DND-41 (cell line): ENCODE measurements at regions not wholly inside any gene's neighbourhood (a gene's known extent, or its start where the extent isn't known, plus 50 kb on each side); places are given as distances from the start of the nearest gene placed in this dataset.

Source experiments
- ATAC-seq: fragments of 200-7000 bp; cut with Tn5 transposase; 3 replicates; pipeline ENCODE4 v1.9.1; 2021; ENCODE audit warnings: low read depth; ENCODE audit not compliant: insufficient read depth
- DNase-seq: peaks from one replicate; pipeline ENCODE4 v3.0.0-alpha.2; 2020
- H2AFZ ChIP-seq: 2 replicates; pipeline ENCODE4 v1.6.0; 2012; ENCODE audit warnings: low read depth, low read length
- H3K27ac ChIP-seq: 2 replicates; pipeline ENCODE4 v1.5.1; 2012; ENCODE audit warnings: low read length, inconsistent platforms
- H3K27me3 ChIP-seq: fragments of 200-600 bp; sonication (generic); 2 replicates; pipeline ENCODE4 v1.6.0; 2012; ENCODE audit warnings: low read length, mild to moderate bottlenecking, inconsistent platforms; ENCODE audit not compliant: insufficient read depth, poor library complexity
- H3K36me3 ChIP-seq: 2 replicates; pipeline ENCODE4 v1.5.1; 2012; ENCODE audit warnings: low read length, inconsistent platforms; ENCODE audit not compliant: insufficient read depth
- H3K4me1 ChIP-seq: 2 replicates; pipeline ENCODE4 v1.5.1; 2012; ENCODE audit warnings: mild to moderate bottlenecking, low read length; ENCODE audit not compliant: insufficient read depth
- H3K4me2 ChIP-seq: 2 replicates; pipeline ENCODE4 v1.6.0; 2012; ENCODE audit warnings: mild to moderate bottlenecking, moderate library complexity, low read length, inconsistent platforms; ENCODE audit not compliant: insufficient read depth
- H3K4me3 ChIP-seq, 2 experiments: fragments of 200-600 bp in 1 of 2; shearing (Covaris generic) in 1 of 2; 2 replicates each; pipeline ENCODE4 v1.5.1; 2012 to 2016; ENCODE audit warnings: inconsistent platforms in 2 of 2, low read length in 2 of 2, mild to moderate bottlenecking in 2 of 2, low read depth in 1 of 2, moderate library complexity in 1 of 2
- H3K79me2 ChIP-seq: 2 replicates; pipeline ENCODE4 v1.6.0; 2012; ENCODE audit warnings: low read length, inconsistent platforms; ENCODE audit not compliant: insufficient read depth
- H3K9ac ChIP-seq: 2 replicates; pipeline ENCODE4 v1.6.0; 2012; ENCODE audit warnings: low read depth, mild to moderate bottlenecking, inconsistent platforms, low read length, moderate library complexity
- H3K9me3 ChIP-seq: 2 replicates; pipeline ENCODE4 v1.5.1; 2012; ENCODE audit warnings: low read length, moderate library complexity, mild to moderate bottlenecking, inconsistent platforms; ENCODE audit not compliant: insufficient read depth, severe bottlenecking
- H4K20me1 ChIP-seq: 2 replicates; pipeline ENCODE4 v1.6.0; 2012; ENCODE audit warnings: low read length; ENCODE audit not compliant: insufficient read depth
- CTCF ChIP-seq: IDR thresholded peaks from 2 replicates; pipeline ENCODE4 v1.5.1; 2012; ENCODE audit warnings: borderline replicate concordance, low read length, moderate library complexity, mild to moderate bottlenecking; ENCODE audit not compliant: poor library complexity, severe bottlenecking; ENCODE audit errors: extremely low read depth
- EZH2 ChIP-seq: IDR thresholded peaks from 3 replicates; pipeline ENCODE4 v1.6.1; 2012; ENCODE audit warnings: borderline replicate concordance, low read depth, mild to moderate bottlenecking, moderate library complexity, low read length, inconsistent platforms; ENCODE audit not compliant: severe bottlenecking

- no peak overlapping the region for H3K9ac ChIP-seq
- H3K79me2 ChIP-seq, result no peaks in the 10 kb centered on the region
- no peak overlapping the region for H3K4me3 ChIP-seq
Measured at GRCh38 chr1:172754609-172755008, 95.7 kb downstream of the FASLG start.

GRCh38 chr1:172755099-172755498, 96.2 kb downstream of the FASLG start:
- Histone ChIP-seq H3K9me3 (no peaks in the 10 kb centered on the region), H4K20me1 (no peaks in the 10 kb centered on the region), H2AFZ (no peak overlapping the region), H3K9ac (no peak overlapping the region), H3K4me3 (no peak overlapping the region), H3K79me2 (no peaks in the 10 kb centered on the region), H3K4me1 (peaks cover 9% of the 10 kb centered on the region), H3K36me3 (no peaks in the 10 kb centered on the region), H3K27me3 (no peaks in the 10 kb centered on the region), H3K27ac (no peak overlapping the region), H3K4me2 (no peak overlapping the region)
- no peak for ATAC-seq
- TF ChIP-seq EZH2, result no peak
- no peak for TF ChIP-seq CTCF
- DNase-seq, result no peak

More at GRCh38 chr1:172754609-172755008, 95.7 kb downstream of the FASLG start:
- Histone ChIP-seq H3K9me3 (no peaks in the 10 kb centered on the region), H3K27ac (no peak overlapping the region), H3K4me2 (no peak overlapping the region), H3K36me3 (no peaks in the 10 kb centered on the region), H3K27me3 (no peaks in the 10 kb centered on the region), H4K20me1 (no peaks in the 10 kb centered on the region), H2AFZ (no peak overlapping the region), H3K4me1 (peaks cover 9% of the 10 kb centered on the region)
- ATAC-seq (no peak), DNase-seq (no peak)
- TF ChIP-seq CTCF, result no peak
- no peak for TF ChIP-seq EZH2

- ATAC-seq, result no peak
- Histone ChIP-seq H3K4me2 (no peak overlapping the region), H3K4me1 (peaks cover 9% of the 10 kb centered on the region)
Measured at GRCh38 chr1:172756024-172756423, 97.1 kb downstream of the FASLG start.

More at GRCh38 chr1:172756024-172756423, 97.1 kb downstream of the FASLG start:
- TF ChIP-seq EZH2 (no peak), CTCF (no peak)
- H3K36me3 ChIP-seq, result no peaks in the 10 kb centered on the region
- no peaks in the 10 kb centered on the region for H3K79me2 ChIP-seq
- no peaks in the 10 kb centered on the region for H4K20me1 ChIP-seq
- H3K27ac ChIP-seq, result no peak overlapping the region
- no peaks in the 10 kb centered on the region for H3K27me3 ChIP-seq
- no peaks in the 10 kb centered on the region for H3K9me3 ChIP-seq
- no peak overlapping the region for H3K9ac ChIP-seq
- no peak overlapping the region for H2AFZ ChIP-seq
- DNase-seq, result no peak
- no peak overlapping the region for H3K4me3 ChIP-seq
